ENCODE measurements at regions not wholly inside any gene's neighbourhood (a gene's known extent, or its start where the extent isn't known, plus 50 kb on each side); places are given as distances from the start of the nearest gene placed in this dataset.

- Histone ChIP-seq H3K4me3 (ENCODE audit: low read depth, low read length) (no peak overlapping the region), H3K27me3 (ENCODE audit: control insufficient read depth, insufficient read depth, low read length) (peaks cover 2% of the 10 kb centered on the region), H3K36me3 (ENCODE audit: control insufficient read depth, insufficient read depth, low read length) (no peaks in the 10 kb centered on the region)
- no peak for DNase-seq (ENCODE audit: low read depth)
- TF ChIP-seq, protein P1, sequence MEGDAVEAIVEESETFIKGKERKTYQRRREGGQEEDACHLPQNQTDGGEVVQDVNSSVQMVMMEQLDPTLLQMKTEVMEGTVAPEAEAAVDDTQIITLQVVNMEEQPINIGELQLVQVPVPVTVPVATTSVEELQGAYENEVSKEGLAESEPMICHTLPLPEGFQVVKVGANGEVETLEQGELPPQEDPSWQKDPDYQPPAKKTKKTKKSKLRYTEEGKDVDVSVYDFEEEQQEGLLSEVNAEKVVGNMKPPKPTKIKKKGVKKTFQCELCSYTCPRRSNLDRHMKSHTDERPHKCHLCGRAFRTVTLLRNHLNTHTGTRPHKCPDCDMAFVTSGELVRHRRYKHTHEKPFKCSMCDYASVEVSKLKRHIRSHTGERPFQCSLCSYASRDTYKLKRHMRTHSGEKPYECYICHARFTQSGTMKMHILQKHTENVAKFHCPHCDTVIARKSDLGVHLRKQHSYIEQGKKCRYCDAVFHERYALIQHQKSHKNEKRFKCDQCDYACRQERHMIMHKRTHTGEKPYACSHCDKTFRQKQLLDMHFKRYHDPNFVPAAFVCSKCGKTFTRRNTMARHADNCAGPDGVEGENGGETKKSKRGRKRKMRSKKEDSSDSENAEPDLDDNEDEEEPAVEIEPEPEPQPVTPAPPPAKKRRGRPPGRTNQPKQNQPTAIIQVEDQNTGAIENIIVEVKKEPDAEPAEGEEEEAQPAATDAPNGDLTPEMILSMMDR (IDR thresholded peaks at IDR 0.05; ENCODE audit: insufficient read depth, low read length, poor library complexity, severe bottlenecking): peak; percentile 67
Measured at GRCh38 chr6:168884646-168885086, 369.0 kb downstream of the THBS2 start.

GRCh38 chr6:168884050-168884645 lies 369.5 kb downstream of the THBS2 start:
- Histone ChIP-seq H3K36me3 (ENCODE audit: control insufficient read depth, insufficient read depth, low read length) (no peaks in the 10 kb centered on the region), H3K4me3 (ENCODE audit: low read depth, low read length) (no peak overlapping the region), H3K27me3 (ENCODE audit: control insufficient read depth, insufficient read depth, low read length) (peaks cover 2% of the 10 kb centered on the region)
- no peak for DNase-seq (ENCODE audit: low read depth)
- TF ChIP-seq, protein P1 (IDR thresholded peaks at IDR 0.05; ENCODE audit: insufficient read depth, low read length, poor library complexity, severe bottlenecking): no peak

- Histone ChIP-seq H3K36me3 (ENCODE audit: control insufficient read depth, insufficient read depth, low read length) (no peaks in the 10 kb centered on the region), H3K27me3 (ENCODE audit: control insufficient read depth, insufficient read depth, low read length) (peaks cover 2% of the 10 kb centered on the region), H3K4me3 (ENCODE audit: low read depth, low read length) (no peak overlapping the region)
- TF ChIP-seq, protein P1 (IDR thresholded peaks at IDR 0.05; ENCODE audit: insufficient read depth, low read length, poor library complexity, severe bottlenecking): no peak
- DNase-seq (ENCODE audit: low read depth): no peak
Measured at GRCh38 chr6:168883410-168884049, 370.1 kb downstream of the THBS2 start.

- Histone ChIP-seq H3K4me3 (ENCODE audit: low read depth, low read length) (no peak overlapping the region), H3K27me3 (ENCODE audit: control insufficient read depth, insufficient read depth, low read length) (peaks cover 4% of the 10 kb centered on the region), H3K36me3 (ENCODE audit: control insufficient read depth, insufficient read depth, low read length) (no peaks in the 10 kb centered on the region)
- no peak for DNase-seq (ENCODE audit: low read depth)
- TF ChIP-seq, protein P1 (IDR thresholded peaks at IDR 0.05; ENCODE audit: insufficient read depth, low read length, poor library complexity, severe bottlenecking): no peak
Measured at GRCh38 chr6:168880271-168880670, 373.4 kb downstream of the THBS2 start.

DNA sequence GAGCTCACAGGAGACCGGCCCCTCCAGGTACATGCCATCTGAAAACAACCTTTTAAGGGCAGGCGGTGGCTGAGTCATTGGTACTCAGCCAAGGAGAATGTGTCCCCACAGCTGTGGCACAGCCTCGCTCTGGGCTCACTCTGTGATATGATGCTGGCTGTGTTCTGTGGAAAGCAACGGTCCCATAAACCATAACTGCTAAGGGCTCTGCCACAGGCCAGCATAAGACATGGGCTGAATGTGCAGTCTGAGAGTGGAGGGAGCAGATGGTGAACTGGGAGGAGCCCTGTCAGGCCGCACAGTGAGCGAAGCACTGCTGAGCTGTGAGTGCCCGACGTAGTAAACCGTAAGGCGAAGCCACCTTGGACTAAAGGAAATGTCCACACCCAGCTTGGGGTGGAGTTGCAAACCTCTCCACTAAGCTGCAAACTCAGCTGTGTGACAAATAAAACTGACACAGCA lies 375.8 kb downstream of the THBS2 start:
- H3K4me3 ChIP-seq (ENCODE audit: low read depth, low read length): no peak overlapping the region
- no peaks in the 10 kb centered on the region for H3K36me3 ChIP-seq (ENCODE audit: control insufficient read depth, insufficient read depth, low read length)
- H3K27me3 ChIP-seq (ENCODE audit: control insufficient read depth, insufficient read depth, low read length): peaks cover 4% of the 10 kb centered on the region
- TF ChIP-seq, protein P1 (IDR thresholded peaks at IDR 0.05; ENCODE audit: insufficient read depth, low read length, poor library complexity, severe bottlenecking): no peak
- no peak for DNase-seq (ENCODE audit: low read depth)
